Activated effector memory CD4-positive, alpha-beta T cell treated with anti-CD3 and anti-CD28 coated beads, Interleukin-2, amount 50 U/mL, for 16 hours (primary cell): ENCODE measurements at regions not wholly inside any gene's neighbourhood (a gene's known extent, or its start where the extent isn't known, plus 50 kb on each side); places are given as distances from the start of the nearest gene placed in this dataset.

Source experiments
- DNase-seq: peaks from one replicate; pipeline ENCODE4 v3.0.0-alpha.2; 2020

GRCh38 chr2:41870265-41870585 lies 177.6 kb upstream of the PKDCC start:
- DNase-seq: no peak

GRCh38 chr2:41871080-41871479 lies 176.7 kb upstream of the PKDCC start:
- no peak for DNase-seq

- no peak for DNase-seq
Observed at GRCh38 chr2:41872646-41873045, 175.2 kb upstream of the PKDCC start.

GRCh38 chr2:41873102-41874031 lies 174.5 kb upstream of the PKDCC start:
- DNase-seq: no peak

- DNase-seq: no peak
Observed at GRCh38 chr2:41877114-41877678, 170.6 kb upstream of the PKDCC start.

GRCh38 chr2:41878056-41878455 lies 169.8 kb upstream of the PKDCC start:
- no peak for DNase-seq

- DNase-seq: no peak
Observed at GRCh38 chr2:41878716-41879234, 169.0 kb upstream of the PKDCC start.

GRCh38 chr2:41879235-41879916 lies 168.4 kb upstream of the PKDCC start:
- DNase-seq: no peak

GRCh38 chr2:41880561-41881243 lies 167.1 kb upstream of the PKDCC start:
- no peak for DNase-seq

GRCh38 chr2:41881249-41881648 lies 166.6 kb upstream of the PKDCC start:
- no peak for DNase-seq

GRCh38 chr2:41884718-41885117 lies 163.1 kb upstream of the PKDCC start:
- DNase-seq: no peak

GRCh38 chr2:41886145-41886664 lies 161.6 kb upstream of the PKDCC start:
- DNase-seq: no peak

GRCh38 chr2:41886757-41887156 lies 161.1 kb upstream of the PKDCC start:
- DNase-seq: no peak

GRCh38 chr2:41890341-41890740 lies 157.5 kb upstream of the PKDCC start:
- DNase-seq: no peak

- no peak for DNase-seq
Observed at GRCh38 chr2:41892476-41892875, 155.3 kb upstream of the PKDCC start.

- DNase-seq: no peak
Observed at GRCh38 chr2:41894563-41895333, 153.1 kb upstream of the PKDCC start.

- DNase-seq: no peak
Observed at GRCh38 chr2:41895334-41895664, 152.5 kb upstream of the PKDCC start.

- DNase-seq: no peak
Observed at GRCh38 chr2:41896186-41896846, 151.5 kb upstream of the PKDCC start.

- DNase-seq: no peak
Observed at GRCh38 chr2:41899189-41899588, 148.6 kb upstream of the PKDCC start.

GRCh38 chr2:41900101-41900577 lies 147.7 kb upstream of the PKDCC start:
- no peak for DNase-seq

- DNase-seq: no peak
Observed at GRCh38 chr2:41902897-41903296, 144.9 kb upstream of the PKDCC start.
